ENCODE measurements at regions not wholly inside any gene's neighbourhood (a gene's known extent, or its start where the extent isn't known, plus 50 kb on each side); places are given as distances from the start of the nearest gene placed in this dataset.

DNA sequence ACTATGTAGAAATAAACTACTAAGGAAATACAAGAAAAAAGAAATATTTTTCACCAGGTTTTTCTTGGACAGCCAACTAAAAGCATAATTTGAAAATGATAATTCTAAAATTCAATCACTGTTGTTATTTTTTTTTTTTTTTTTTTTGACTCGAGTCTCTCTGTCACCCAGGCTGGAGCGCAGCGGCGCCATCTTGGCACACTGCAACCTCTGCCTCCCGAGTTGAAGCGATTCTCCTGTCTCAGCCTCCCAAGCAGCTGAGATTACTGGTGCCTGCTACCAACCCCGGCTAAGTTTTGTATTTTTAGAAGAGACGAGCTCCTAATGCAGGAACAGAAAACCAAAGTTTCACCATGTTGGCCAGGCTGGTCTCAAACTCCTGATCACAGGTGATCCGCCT is 122.3 kb upstream of the UGT8 start:
- no peak for TF ChIP-seq POLR2A (IDR thresholded peaks at IDR 0.05)
- TF ChIP-seq, protein P1, sequence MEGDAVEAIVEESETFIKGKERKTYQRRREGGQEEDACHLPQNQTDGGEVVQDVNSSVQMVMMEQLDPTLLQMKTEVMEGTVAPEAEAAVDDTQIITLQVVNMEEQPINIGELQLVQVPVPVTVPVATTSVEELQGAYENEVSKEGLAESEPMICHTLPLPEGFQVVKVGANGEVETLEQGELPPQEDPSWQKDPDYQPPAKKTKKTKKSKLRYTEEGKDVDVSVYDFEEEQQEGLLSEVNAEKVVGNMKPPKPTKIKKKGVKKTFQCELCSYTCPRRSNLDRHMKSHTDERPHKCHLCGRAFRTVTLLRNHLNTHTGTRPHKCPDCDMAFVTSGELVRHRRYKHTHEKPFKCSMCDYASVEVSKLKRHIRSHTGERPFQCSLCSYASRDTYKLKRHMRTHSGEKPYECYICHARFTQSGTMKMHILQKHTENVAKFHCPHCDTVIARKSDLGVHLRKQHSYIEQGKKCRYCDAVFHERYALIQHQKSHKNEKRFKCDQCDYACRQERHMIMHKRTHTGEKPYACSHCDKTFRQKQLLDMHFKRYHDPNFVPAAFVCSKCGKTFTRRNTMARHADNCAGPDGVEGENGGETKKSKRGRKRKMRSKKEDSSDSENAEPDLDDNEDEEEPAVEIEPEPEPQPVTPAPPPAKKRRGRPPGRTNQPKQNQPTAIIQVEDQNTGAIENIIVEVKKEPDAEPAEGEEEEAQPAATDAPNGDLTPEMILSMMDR (IDR thresholded peaks at IDR 0.05): no peak

Data from vagina (tissue), 2 donors.